ENCODE measurements at regions not wholly inside any gene's neighbourhood (a gene's known extent, or its start where the extent isn't known, plus 50 kb on each side); places are given as distances from the start of the nearest gene placed in this dataset.
A peak's percentile ranks its signal among the peaks of the same experiment; 100 is the strongest.

GRCh38 chr5:135718151-135718550 lies 116.3 kb upstream of the SLC25A48 start:
- Histone ChIP-seq H3K36me3 (no peaks in the 10 kb centered on the region), H3K27ac (no peak overlapping the region), H3K27me3 (replicated peaks) (no peaks in the 10 kb centered on the region), H3K4me3 (no peak overlapping the region), H3K4me1 (replicated peaks) (peaks cover 54% of the 10 kb centered on the region), H3K9me3 (replicated peaks) (no peaks in the 10 kb centered on the region)
- peak; percentile 44 to 66 for DNase-seq (ENCODE audit: low read depth in 1 of 2, low spot score in 2 of 2)

GRCh38 chr5:135715267-135716055 lies 119.0 kb upstream of the SLC25A48 start:
- Histone ChIP-seq H3K36me3 (no peaks in the 10 kb centered on the region), H3K4me1 (replicated peaks) (peaks cover 69% of the 10 kb centered on the region), H3K27ac (no peak overlapping the region), H3K9me3 (replicated peaks) (no peaks in the 10 kb centered on the region), H3K27me3 (replicated peaks) (no peaks in the 10 kb centered on the region), H3K4me3 (no peak overlapping the region)
- no peak for DNase-seq (ENCODE audit: low read depth in 1 of 2, low spot score in 2 of 2)

GRCh38 chr5:135714126-135714894 lies 120.2 kb upstream of the SLC25A48 start:
- peak; percentile 89 to 97 for DNase-seq (ENCODE audit: low read depth in 1 of 2, low spot score in 2 of 2)
- H3K4me3 ChIP-seq: no peak overlapping the region
- H3K27ac ChIP-seq: no peak overlapping the region
- no peaks in the 10 kb centered on the region for H3K27me3 ChIP-seq (replicated peaks)
- H3K4me1 ChIP-seq (replicated peaks): peaks cover 73% of the 10 kb centered on the region
- no peaks in the 10 kb centered on the region for H3K9me3 ChIP-seq (replicated peaks)
- H3K36me3 ChIP-seq: no peaks in the 10 kb centered on the region

- no peaks in the 10 kb centered on the region for H3K36me3 ChIP-seq
- no peak overlapping the region for H3K27ac ChIP-seq
- no peaks in the 10 kb centered on the region for H3K9me3 ChIP-seq (replicated peaks)
- no peak for DNase-seq (ENCODE audit: low read depth in 1 of 2, low spot score in 2 of 2)
- H3K27me3 ChIP-seq (replicated peaks): no peaks in the 10 kb centered on the region
- H3K4me3 ChIP-seq: no peak overlapping the region
- H3K4me1 ChIP-seq (replicated peaks): peaks cover 63% of the 10 kb centered on the region
Measured at GRCh38 chr5:135713161-135713915, 121.1 kb upstream of the SLC25A48 start.

GRCh38 chr5:135711911-135712310 lies 122.6 kb upstream of the SLC25A48 start:
- H3K27me3 ChIP-seq (replicated peaks): no peaks in the 10 kb centered on the region
- DNase-seq (ENCODE audit: low read depth in 1 of 2, low spot score in 2 of 2): no peak
- H3K4me3 ChIP-seq: no peak overlapping the region
- no peak overlapping the region for H3K27ac ChIP-seq
- no peaks in the 10 kb centered on the region for H3K9me3 ChIP-seq (replicated peaks)
- H3K4me1 ChIP-seq (replicated peaks): peaks cover 57% of the 10 kb centered on the region
- no peaks in the 10 kb centered on the region for H3K36me3 ChIP-seq

GRCh38 chr5:135710045-135710675 lies 124.3 kb upstream of the SLC25A48 start:
- H3K4me3 ChIP-seq: no peak overlapping the region
- no peaks in the 10 kb centered on the region for H3K9me3 ChIP-seq (replicated peaks)
- no peaks in the 10 kb centered on the region for H3K27me3 ChIP-seq (replicated peaks)
- DNase-seq (ENCODE audit: low read depth in 1 of 2, low spot score in 2 of 2): peak in 1 of 2 experiments; percentile 41
- H3K4me1 ChIP-seq (replicated peaks): peaks cover 47% of the 10 kb centered on the region
- H3K36me3 ChIP-seq: no peaks in the 10 kb centered on the region
- H3K27ac ChIP-seq: no peak overlapping the region

GRCh38 chr5:135709208-135709575 lies 125.3 kb upstream of the SLC25A48 start:
- Histone ChIP-seq H3K27ac (no peak overlapping the region), H3K27me3 (replicated peaks) (no peaks in the 10 kb centered on the region)

GRCh38 chr5:135708481-135709207 lies 125.8 kb upstream of the SLC25A48 start:
- Histone ChIP-seq H3K4me3 (no peak overlapping the region), H3K27me3 (replicated peaks) (no peaks in the 10 kb centered on the region), H3K4me1 (replicated peaks) (peaks cover 32% of the 10 kb centered on the region), H3K36me3 (no peaks in the 10 kb centered on the region), H3K27ac (no peak overlapping the region), H3K9me3 (replicated peaks) (no peaks in the 10 kb centered on the region)
- no peak for DNase-seq (ENCODE audit: low read depth in 1 of 2, low spot score in 2 of 2)

More at GRCh38 chr5:135709208-135709575, 125.3 kb upstream of the SLC25A48 start:
- no peak for DNase-seq (ENCODE audit: low read depth in 1 of 2, low spot score in 2 of 2)
- Histone ChIP-seq H3K4me3 (no peak overlapping the region), H3K36me3 (no peaks in the 10 kb centered on the region), H3K4me1 (replicated peaks) (peaks cover 37% of the 10 kb centered on the region), H3K9me3 (replicated peaks) (no peaks in the 10 kb centered on the region)

GRCh38 chr5:135707302-135707701 lies 127.2 kb upstream of the SLC25A48 start:
- H3K36me3 ChIP-seq: no peaks in the 10 kb centered on the region
- H3K4me1 ChIP-seq (replicated peaks): peaks cover 19% of the 10 kb centered on the region
- H3K4me3 ChIP-seq: no peak overlapping the region
- no peak overlapping the region for H3K27ac ChIP-seq
- H3K27me3 ChIP-seq (replicated peaks): no peaks in the 10 kb centered on the region
- no peaks in the 10 kb centered on the region for H3K9me3 ChIP-seq (replicated peaks)
- DNase-seq (ENCODE audit: low read depth in 1 of 2, low spot score in 2 of 2): no peak

- Histone ChIP-seq H3K4me1 (replicated peaks) (peaks cover 15% of the 10 kb centered on the region), H3K9me3 (replicated peaks) (no peaks in the 10 kb centered on the region), H3K4me3 (no peak overlapping the region), H3K36me3 (no peaks in the 10 kb centered on the region), H3K27ac (no peak overlapping the region), H3K27me3 (replicated peaks) (no peaks in the 10 kb centered on the region)
- DNase-seq (ENCODE audit: low read depth in 1 of 2, low spot score in 2 of 2): no peak
Measured at GRCh38 chr5:135706893-135707292, 127.6 kb upstream of the SLC25A48 start.

GRCh38 chr5:135706474-135706873 lies 127.7 kb upstream of the CXCL14 start:
- Histone ChIP-seq H3K27ac (no peak overlapping the region), H3K4me1 (replicated peaks) (peaks cover 15% of the 10 kb centered on the region), H3K9me3 (replicated peaks) (no peaks in the 10 kb centered on the region), H3K36me3 (no peaks in the 10 kb centered on the region), H3K4me3 (no peak overlapping the region), H3K27me3 (replicated peaks) (no peaks in the 10 kb centered on the region)
- no peak for DNase-seq (ENCODE audit: low read depth in 1 of 2, low spot score in 2 of 2)

GRCh38 chr5:135705941-135706466 lies 127.2 kb upstream of the CXCL14 start:
- no peak for DNase-seq (ENCODE audit: low read depth in 1 of 2, low spot score in 2 of 2)

GRCh38 chr5:135705141-135705631 lies 126.4 kb upstream of the CXCL14 start:
- Histone ChIP-seq H3K4me3 (no peak overlapping the region), H3K4me1 (replicated peaks) (peaks cover 5% of the 10 kb centered on the region), H3K9me3 (replicated peaks) (no peaks in the 10 kb centered on the region), H3K27ac (no peak overlapping the region), H3K27me3 (replicated peaks) (no peaks in the 10 kb centered on the region), H3K36me3 (no peaks in the 10 kb centered on the region)
- DNase-seq (ENCODE audit: low read depth in 1 of 2, low spot score in 2 of 2): no peak

More at GRCh38 chr5:135705941-135706466, 127.2 kb upstream of the CXCL14 start:
- peaks cover 14% of the 10 kb centered on the region for H3K4me1 ChIP-seq (replicated peaks)
- no peaks in the 10 kb centered on the region for H3K9me3 ChIP-seq (replicated peaks)
- H3K27ac ChIP-seq: no peak overlapping the region
- H3K4me3 ChIP-seq: no peak overlapping the region
- no peaks in the 10 kb centered on the region for H3K36me3 ChIP-seq
- H3K27me3 ChIP-seq (replicated peaks): no peaks in the 10 kb centered on the region
